ENCODE measurements at regions not wholly inside any gene's neighbourhood (a gene's known extent, or its start where the extent isn't known, plus 50 kb on each side); places are given as distances from the start of the nearest gene placed in this dataset.

DNA sequence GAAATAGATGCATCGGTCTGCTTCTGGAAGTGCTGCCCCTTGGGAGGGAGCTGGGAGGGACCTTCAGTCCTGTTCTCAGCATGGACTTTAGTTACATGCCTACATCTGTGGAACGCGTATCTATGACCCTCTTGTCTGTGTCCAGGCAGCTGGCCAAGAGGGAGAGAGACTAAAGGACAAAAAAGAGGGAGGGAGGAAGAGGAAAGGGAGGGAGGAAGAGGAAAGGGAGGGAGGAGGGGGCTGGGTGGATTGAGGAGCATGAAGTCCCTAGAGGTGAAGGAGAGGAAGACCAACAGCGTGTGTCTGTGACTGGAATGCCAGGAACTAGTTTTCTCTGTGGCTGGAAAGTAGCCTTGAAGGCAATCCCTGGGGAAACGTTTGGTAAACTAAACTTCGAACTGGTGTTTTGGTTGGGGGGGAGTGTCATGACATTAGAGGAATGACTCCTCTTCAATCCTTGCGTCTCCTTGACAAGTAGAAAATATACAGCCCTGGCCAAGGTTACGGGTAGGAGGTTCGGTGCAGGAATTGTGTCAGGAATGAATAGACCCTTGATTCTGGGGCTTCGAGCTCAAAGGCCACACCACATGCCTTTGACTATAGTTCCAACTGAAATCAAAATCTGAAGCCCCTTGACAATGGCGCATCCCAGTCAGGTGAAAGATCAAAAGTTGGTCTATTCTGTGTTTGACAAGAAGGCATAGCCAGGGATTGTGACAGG is 52.0 kb upstream of the PLEKHG1 start (continued):
- TF ChIP-seq FOXA1 (IDR thresholded peaks at IDR 0.05) (no peak), FOXA1 (CRISPR knock-in tag; IDR thresholded peaks at IDR 0.05) (no peak), AKAP8 (CRISPR knock-in tag; IDR thresholded peaks at IDR 0.05) (no peak), ZNF512B (CRISPR knock-in tag; IDR thresholded peaks at IDR 0.05; ENCODE audit: borderline replicate concordance) (no peak), NKX3-1 (CRISPR knock-in tag; IDR thresholded peaks at IDR 0.05) (no peak), MTERF4 (CRISPR knock-in tag; IDR thresholded peaks at IDR 0.05) (no peak), MEIS1 (CRISPR knock-in tag; IDR thresholded peaks at IDR 0.05; ENCODE audit: borderline replicate concordance) (0 out of 2 replicates have a peak, but pooled peaks have one; percentile 39), ZFP36 (IDR thresholded peaks at IDR 0.05; ENCODE audit: borderline replicate concordance, low read depth, low read length, partially characterized antibody) (no peak), TOE1 (CRISPR knock-in tag; IDR thresholded peaks at IDR 0.05) (no peak), ZNF564 (CRISPR knock-in tag; IDR thresholded peaks at IDR 0.05) (0 out of 2 replicates have a peak, but pooled peaks have one; percentile 40), ZNF207 (IDR thresholded peaks at IDR 0.05; ENCODE audit: borderline replicate concordance) (no peak), ZNF619 (CRISPR knock-in tag; IDR thresholded peaks at IDR 0.05) (no peak), NR2F6 (IDR thresholded peaks at IDR 0.05) (no peak), NR2F6 (CRISPR knock-in tag; IDR thresholded peaks at IDR 0.05) (no peak), ZNF260 (CRISPR knock-in tag; IDR thresholded peaks at IDR 0.05; ENCODE audit: borderline replicate concordance, low read depth) (no peak), SMARCE1 (IDR thresholded peaks at IDR 0.05; ENCODE audit: borderline replicate concordance) (no peak), TRAFD1 (CRISPR knock-in tag; IDR thresholded peaks at IDR 0.05; ENCODE audit: borderline replicate concordance) (no peak)
- TF ChIP-seq, protein P1, sequence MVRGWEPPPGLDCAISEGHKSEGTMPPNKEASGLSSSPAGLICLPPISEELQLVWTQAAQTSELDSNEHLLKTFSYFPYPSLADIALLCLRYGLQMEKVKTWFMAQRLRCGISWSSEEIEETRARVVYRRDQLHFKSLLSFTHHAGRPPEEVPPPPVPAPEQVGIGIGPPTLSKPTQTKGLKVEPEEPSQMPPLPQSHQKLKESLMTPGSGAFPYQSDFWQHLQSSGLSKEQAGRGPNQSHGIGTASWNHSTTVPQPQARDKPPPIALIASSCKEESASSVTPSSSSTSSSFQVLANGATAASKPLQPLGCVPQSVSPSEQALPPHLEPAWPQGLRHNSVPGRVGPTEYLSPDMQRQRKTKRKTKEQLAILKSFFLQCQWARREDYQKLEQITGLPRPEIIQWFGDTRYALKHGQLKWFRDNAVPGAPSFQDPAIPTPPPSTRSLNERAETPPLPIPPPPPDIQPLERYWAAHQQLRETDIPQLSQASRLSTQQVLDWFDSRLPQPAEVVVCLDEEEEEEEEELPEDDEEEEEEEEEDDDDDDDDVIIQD (CRISPR knock-in tag; IDR thresholded peaks at IDR 0.05; ENCODE audit: low read depth): no peak
- TF ChIP-seq, protein P2, sequence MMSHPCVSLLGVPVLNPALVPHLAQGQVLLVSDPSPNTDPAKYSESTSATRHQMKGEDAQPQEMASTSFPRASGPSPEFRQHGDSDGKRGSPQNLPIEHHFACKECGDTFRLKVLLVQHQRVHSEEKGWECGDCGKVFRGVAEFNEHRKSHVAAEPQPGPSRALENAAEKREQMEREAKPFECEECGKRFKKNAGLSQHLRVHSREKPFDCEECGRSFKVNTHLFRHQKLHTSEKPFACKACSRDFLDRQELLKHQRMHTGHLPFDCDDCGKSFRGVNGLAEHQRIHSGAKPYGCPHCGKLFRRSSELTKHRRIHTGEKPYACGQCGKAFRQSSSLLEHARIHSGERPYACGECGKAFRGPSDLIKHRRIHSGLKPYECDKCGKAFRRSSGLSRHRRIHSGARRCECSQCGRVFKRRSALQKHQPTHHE (CRISPR knock-in tag; IDR thresholded peaks at IDR 0.05; ENCODE audit: borderline replicate concordance): no peak
- TF ChIP-seq, protein P3, sequence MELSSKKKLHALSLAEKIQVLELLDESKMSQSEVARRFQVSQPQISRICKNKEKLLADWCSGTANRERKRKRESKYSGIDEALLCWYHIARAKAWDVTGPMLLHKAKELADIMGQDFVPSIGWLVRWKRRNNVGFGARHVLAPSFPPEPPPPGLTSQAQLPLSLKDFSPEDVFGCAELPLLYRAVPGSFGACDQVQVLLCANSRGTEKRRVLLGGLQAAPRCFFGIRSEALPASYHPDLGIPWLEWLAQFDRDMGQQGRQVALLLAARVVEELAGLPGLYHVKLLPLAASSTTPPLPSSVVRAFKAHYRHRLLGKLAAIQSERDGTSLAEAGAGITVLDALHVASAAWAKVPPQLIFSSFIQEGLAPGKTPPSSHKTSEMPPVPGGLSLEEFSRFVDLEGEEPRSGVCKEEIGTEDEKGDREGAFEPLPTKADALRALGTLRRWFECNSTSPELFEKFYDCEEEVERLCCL (CRISPR knock-in tag; IDR thresholded peaks at IDR 0.05; ENCODE audit: borderline replicate concordance): no peak

Measured in HepG2 (cell line).